ENCODE measurements at regions not wholly inside any gene's neighbourhood (a gene's known extent, or its start where the extent isn't known, plus 50 kb on each side); places are given as distances from the start of the nearest gene placed in this dataset.
"Not testable (repeated sequence)": the region's sequence is repeated elsewhere in the genome, so short reads cannot be mapped to it uniquely, and the experiment has no call there.

- TF ChIP-seq AHDC1 (CRISPR knock-in tag; IDR thresholded peaks at IDR 0.05; ENCODE audit: borderline replicate concordance) (peak; percentile 35; the same call in 1 of the 2 replicates), ZNF441 (CRISPR knock-in tag; IDR thresholded peaks at IDR 0.05; ENCODE audit: borderline replicate concordance) (0 out of 2 replicates have a peak, but pooled peaks have one; percentile 28), ETV5 (CRISPR knock-in tag; IDR thresholded peaks at IDR 0.05; ENCODE audit: borderline replicate concordance) (peak; percentile 32; the same call in 1 of the 2 replicates), SOX13 (CRISPR knock-in tag; conservative IDR thresholded peaks at IDR 0.05 in 1 of 2, IDR thresholded peaks at IDR 0.05 in 1 of 2) (peak in 1 of 2 experiments; percentile 30; a peak in 1 of 4 replicates), FOXO1 (CRISPR knock-in tag; IDR thresholded peaks at IDR 0.05) (peak; percentile 43; the same call in 1 of the 2 replicates), MLX (CRISPR knock-in tag; IDR thresholded peaks at IDR 0.05) (peak; percentile 82), ZMYM3 (CRISPR knock-in tag; IDR thresholded peaks at IDR 0.05) (peak; percentile 35; the same call in 1 of the 2 replicates), RARA (CRISPR knock-in tag; IDR thresholded peaks at IDR 0.05) (0 out of 2 replicates have a peak, but pooled peaks have one; percentile 9), SALL1 (CRISPR knock-in tag; IDR thresholded peaks at IDR 0.05) (peak; percentile 67), PAXIP1 (CRISPR knock-in tag; conservative IDR thresholded peaks at IDR 0.05) (peak; percentile 67), HDAC2 (CRISPR knock-in tag; IDR thresholded peaks at IDR 0.05) (0 out of 2 replicates have a peak, but pooled peaks have one; percentile 50), SOX6 (CRISPR knock-in tag; IDR thresholded peaks at IDR 0.05) (peak; percentile 37; the same call in 1 of the 2 replicates), SAP130 (CRISPR knock-in tag; IDR thresholded peaks at IDR 0.05; ENCODE audit: low read depth) (peak; percentile 76), HMG20A (CRISPR knock-in tag; IDR thresholded peaks at IDR 0.05; ENCODE audit: borderline replicate concordance) (peak; percentile 50; the same call in 1 of the 2 replicates), FOXP1 (CRISPR knock-in tag; IDR thresholded peaks at IDR 0.05) (0 out of 2 replicates have a peak, but pooled peaks have one; percentile 10), POGZ (CRISPR knock-in tag; IDR thresholded peaks at IDR 0.05) (peak; percentile 52; the same call in 1 of the 2 replicates), DRAP1 (CRISPR knock-in tag; IDR thresholded peaks at IDR 0.05) (peak; percentile 63), KAT8 (CRISPR knock-in tag; IDR thresholded peaks at IDR 0.05) (peak; percentile 27; the same call in 1 of the 2 replicates)
- not testable (repeated sequence) for TF ChIP-seq SOX13, SOX6, FOXP1 (IDR thresholded peaks at IDR 0.05)
These were observed 195.3 kb upstream of the PRSS16 start (continued) for GRCh38 chr6:27052082-27052730.

All from HepG2 (cell line).